GM18511 (cell line): ENCODE measurements at regions not wholly inside any gene's neighbourhood (a gene's known extent, or its start where the extent isn't known, plus 50 kb on each side); places are given as distances from the start of the nearest gene placed in this dataset.
"Not testable (repeated sequence)": the region's sequence is repeated elsewhere in the genome, so short reads cannot be mapped to it uniquely, and the experiment has no call there.

Experiments used
- ATAC-seq: cut with Tn5 transposase; IDR thresholded peaks from one replicate; pipeline ENCODE4 v1.9.1; 2021; ENCODE audit warnings: mild to moderate bottlenecking, moderate library complexity; ENCODE audit not compliant: unreplicated experiment

- ATAC-seq = no peak
Measured at GRCh38 chr1:222077206-222077605, 335.3 kb upstream of the DUSP10 start.

- no peak for ATAC-seq
Measured at GRCh38 chr1:222074317-222074716, 332.4 kb upstream of the DUSP10 start.

- ATAC-seq = no peak
Measured at GRCh38 chr1:222073307-222073995, 331.6 kb upstream of the DUSP10 start.

GRCh38 chr1:222071387-222071786 lies 329.5 kb upstream of the DUSP10 start:
- no peak for ATAC-seq

GRCh38 chr1:222068937-222069336 lies 327.0 kb upstream of the DUSP10 start:
- no peak for ATAC-seq

- no peak for ATAC-seq
Measured at GRCh38 chr1:222068101-222068500, 326.2 kb upstream of the DUSP10 start.

GRCh38 chr1:222066539-222066938 lies 324.6 kb upstream of the DUSP10 start:
- no peak for ATAC-seq

GRCh38 chr1:222065234-222065633 lies 323.3 kb upstream of the DUSP10 start:
- ATAC-seq = no peak

- no peak for ATAC-seq
Measured at GRCh38 chr1:222064388-222065211, 322.7 kb upstream of the DUSP10 start.

- no peak for ATAC-seq
Measured at GRCh38 chr1:222062640-222063039, 320.8 kb upstream of the DUSP10 start.

GRCh38 chr1:222061711-222062359 lies 319.9 kb upstream of the DUSP10 start:
- no peak for ATAC-seq

- no peak for ATAC-seq
Measured at GRCh38 chr1:222060210-222060916, 318.5 kb upstream of the DUSP10 start.

GRCh38 chr1:222058249-222058648 lies 316.4 kb upstream of the DUSP10 start:
- ATAC-seq = no peak

- ATAC-seq = peak; percentile 72
Measured at GRCh38 chr1:222057162-222057561, 315.3 kb upstream of the DUSP10 start.

- ATAC-seq = no peak
Measured at GRCh38 chr1:222054416-222054815, 312.5 kb upstream of the DUSP10 start.

GRCh38 chr1:222053790-222054294 lies 312.0 kb upstream of the DUSP10 start:
- no peak for ATAC-seq

GRCh38 chr1:222051311-222051710 lies 309.4 kb upstream of the DUSP10 start:
- ATAC-seq = peak; percentile 34

- ATAC-seq = not testable (repeated sequence)
Measured at GRCh38 chr1:222049661-222050060, 307.8 kb upstream of the DUSP10 start.

- no peak for ATAC-seq
Measured at GRCh38 chr1:222049176-222049575, 307.3 kb upstream of the DUSP10 start.

GRCh38 chr1:222048094-222048595 lies 306.3 kb upstream of the DUSP10 start:
- peak; percentile 86 for ATAC-seq

- no peak for ATAC-seq
Measured at GRCh38 chr1:222047366-222047765, 305.5 kb upstream of the DUSP10 start.
